ENCODE measurements at regions not wholly inside any gene's neighbourhood (a gene's known extent, or its start where the extent isn't known, plus 50 kb on each side); places are given as distances from the start of the nearest gene placed in this dataset.

DNA sequence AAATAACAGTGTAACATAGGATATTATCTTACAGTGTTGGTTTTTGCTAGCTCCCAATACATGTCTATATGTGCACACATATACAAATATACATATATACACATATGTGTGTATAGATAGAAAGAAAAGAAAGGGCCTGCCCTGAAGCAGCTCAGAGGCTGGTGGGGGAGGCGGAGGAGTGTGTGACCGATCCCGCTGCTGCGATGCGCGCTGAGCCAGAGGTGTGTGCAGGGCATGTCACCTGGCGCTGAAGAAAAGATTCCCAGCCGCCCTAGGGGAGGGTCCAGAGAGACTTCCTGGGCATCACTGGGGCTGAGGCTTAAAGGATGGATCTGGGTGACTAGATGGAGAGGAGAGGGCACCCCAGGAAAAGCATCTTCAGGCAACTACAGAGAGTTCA, 110.2 kb downstream of the FAM50B start:
- ChIA-PET POLR2A (no interaction called here), CTCF (interaction anchor here (1.0 kb wide), 1 partner anchor 110 kb away, joined by 3 read pairs; the partner anchor contains the start of gene FAM50B)
- Mint-ChIP-seq H3K36me3 (no peaks in the 10 kb centered on the region), H3K4me1 (no peaks in the 10 kb centered on the region), H3K4me3 (no peak overlapping the region), H3K27me3 (ENCODE audit: low read depth) (no peaks in the 10 kb centered on the region), H3K9me3 (peaks cover 4% of the 10 kb centered on the region; the same call in 1 of the 2 replicates), H3K27ac (no peak overlapping the region)
- DNase-seq (ENCODE audit: low spot score) (no peak), ATAC-seq (no peak)
- no peak for TF ChIP-seq FOXK1 (CRISPR knock-in tag; IDR thresholded peaks at IDR 0.05)
- TF ChIP-seq ZNF671 (CRISPR knock-in tag; IDR thresholded peaks at IDR 0.05) = no peak
- no peak for TF ChIP-seq ZNF263 (CRISPR knock-in tag; IDR thresholded peaks at IDR 0.05; ENCODE audit: low read depth)
- no peak for TF ChIP-seq KAT7 (CRISPR knock-in tag; IDR thresholded peaks at IDR 0.05; ENCODE audit: borderline replicate concordance)
- no peak for TF ChIP-seq NFE2L1 (CRISPR knock-in tag; IDR thresholded peaks at IDR 0.05)
- TF ChIP-seq, protein P1, sequence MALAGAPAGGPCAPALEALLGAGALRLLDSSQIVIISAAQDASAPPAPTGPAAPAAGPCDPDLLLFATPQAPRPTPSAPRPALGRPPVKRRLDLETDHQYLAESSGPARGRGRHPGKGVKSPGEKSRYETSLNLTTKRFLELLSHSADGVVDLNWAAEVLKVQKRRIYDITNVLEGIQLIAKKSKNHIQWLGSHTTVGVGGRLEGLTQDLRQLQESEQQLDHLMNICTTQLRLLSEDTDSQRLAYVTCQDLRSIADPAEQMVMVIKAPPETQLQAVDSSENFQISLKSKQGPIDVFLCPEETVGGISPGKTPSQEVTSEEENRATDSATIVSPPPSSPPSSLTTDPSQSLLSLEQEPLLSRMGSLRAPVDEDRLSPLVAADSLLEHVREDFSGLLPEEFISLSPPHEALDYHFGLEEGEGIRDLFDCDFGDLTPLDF (CRISPR knock-in tag; IDR thresholded peaks at IDR 0.05) = no peak
- no peak for TF ChIP-seq GTF2I (CRISPR knock-in tag; conservative IDR thresholded peaks at IDR 0.05)
- TF ChIP-seq NR3C1 (CRISPR knock-in tag; conservative IDR thresholded peaks at IDR 0.05; ENCODE audit: low read depth) = no peak
- TF ChIP-seq, protein P2, sequence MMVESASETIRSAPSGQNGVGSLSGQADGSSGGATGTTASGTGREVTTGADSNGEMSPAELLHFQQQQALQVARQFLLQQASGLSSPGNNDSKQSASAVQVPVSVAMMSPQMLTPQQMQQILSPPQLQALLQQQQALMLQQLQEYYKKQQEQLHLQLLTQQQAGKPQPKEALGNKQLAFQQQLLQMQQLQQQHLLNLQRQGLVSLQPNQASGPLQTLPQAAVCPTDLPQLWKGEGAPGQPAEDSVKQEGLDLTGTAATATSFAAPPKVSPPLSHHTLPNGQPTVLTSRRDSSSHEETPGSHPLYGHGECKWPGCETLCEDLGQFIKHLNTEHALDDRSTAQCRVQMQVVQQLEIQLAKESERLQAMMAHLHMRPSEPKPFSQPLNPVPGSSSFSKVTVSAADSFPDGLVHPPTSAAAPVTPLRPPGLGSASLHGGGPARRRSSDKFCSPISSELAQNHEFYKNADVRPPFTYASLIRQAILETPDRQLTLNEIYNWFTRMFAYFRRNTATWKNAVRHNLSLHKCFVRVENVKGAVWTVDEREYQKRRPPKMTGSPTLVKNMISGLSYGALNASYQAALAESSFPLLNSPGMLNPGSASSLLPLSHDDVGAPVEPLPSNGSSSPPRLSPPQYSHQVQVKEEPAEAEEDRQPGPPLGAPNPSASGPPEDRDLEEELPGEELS (CRISPR knock-in tag; IDR thresholded peaks at IDR 0.05) = no peak
- no peak for TF ChIP-seq ARID4B (CRISPR knock-in tag; IDR thresholded peaks at IDR 0.05; ENCODE audit: borderline replicate concordance)
- no peak for TF ChIP-seq MYBL2 (CRISPR knock-in tag; IDR thresholded peaks at IDR 0.05)
- no peak for TF ChIP-seq RELA (CRISPR knock-in tag; IDR thresholded peaks at IDR 0.05; ENCODE audit: borderline replicate concordance)
- no peak for TF ChIP-seq NFYB (CRISPR knock-in tag; conservative IDR thresholded peaks at IDR 0.05; ENCODE audit: low read depth)
- no peak for TF ChIP-seq ZNF532 (CRISPR knock-in tag; IDR thresholded peaks at IDR 0.05; ENCODE audit: borderline replicate concordance)
- TF ChIP-seq ZNF512 (CRISPR knock-in tag; IDR thresholded peaks at IDR 0.05; ENCODE audit: borderline replicate concordance) = no peak
- no peak for TF ChIP-seq NR2C2 (CRISPR knock-in tag; IDR thresholded peaks at IDR 0.05)
- TF ChIP-seq ZBTB43 (CRISPR knock-in tag; IDR thresholded peaks at IDR 0.05) = no peak
- TF ChIP-seq, protein P3, sequence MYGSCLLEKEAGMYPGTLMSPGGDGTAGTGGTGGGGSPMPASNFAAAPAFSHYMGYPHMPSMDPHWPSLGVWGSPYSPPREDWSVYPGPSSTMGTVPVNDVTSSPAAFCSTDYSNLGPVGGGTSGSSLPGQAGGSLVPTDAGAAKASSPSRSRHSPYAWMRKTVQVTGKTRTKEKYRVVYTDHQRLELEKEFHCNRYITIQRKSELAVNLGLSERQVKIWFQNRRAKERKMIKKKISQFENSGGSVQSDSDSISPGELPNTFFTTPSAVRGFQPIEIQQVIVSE (CRISPR knock-in tag; IDR thresholded peaks at IDR 0.05; ENCODE audit: borderline replicate concordance) = no peak
- TF ChIP-seq CBFB (CRISPR knock-in tag; IDR thresholded peaks at IDR 0.05; ENCODE audit: low read depth) = no peak
- TF ChIP-seq, protein P4, sequence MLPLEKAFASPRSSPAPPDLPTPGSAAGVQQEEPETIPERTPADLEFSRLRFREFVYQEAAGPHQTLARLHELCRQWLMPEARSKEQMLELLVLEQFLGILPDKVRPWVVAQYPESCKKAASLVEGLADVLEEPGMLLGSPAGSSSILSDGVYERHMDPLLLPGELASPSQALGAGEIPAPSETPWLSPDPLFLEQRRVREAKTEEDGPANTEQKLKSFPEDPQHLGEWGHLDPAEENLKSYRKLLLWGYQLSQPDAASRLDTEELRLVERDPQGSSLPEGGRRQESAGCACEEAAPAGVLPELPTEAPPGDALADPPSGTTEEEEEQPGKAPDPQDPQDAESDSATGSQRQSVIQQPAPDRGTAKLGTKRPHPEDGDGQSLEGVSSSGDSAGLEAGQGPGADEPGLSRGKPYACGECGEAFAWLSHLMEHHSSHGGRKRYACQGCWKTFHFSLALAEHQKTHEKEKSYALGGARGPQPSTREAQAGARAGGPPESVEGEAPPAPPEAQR (CRISPR knock-in tag; IDR thresholded peaks at IDR 0.05) = no peak

All from WTC11 (cell line).